ENCODE measurements at regions not wholly inside any gene's neighbourhood (a gene's known extent, or its start where the extent isn't known, plus 50 kb on each side); places are given as distances from the start of the nearest gene placed in this dataset.

DNA sequence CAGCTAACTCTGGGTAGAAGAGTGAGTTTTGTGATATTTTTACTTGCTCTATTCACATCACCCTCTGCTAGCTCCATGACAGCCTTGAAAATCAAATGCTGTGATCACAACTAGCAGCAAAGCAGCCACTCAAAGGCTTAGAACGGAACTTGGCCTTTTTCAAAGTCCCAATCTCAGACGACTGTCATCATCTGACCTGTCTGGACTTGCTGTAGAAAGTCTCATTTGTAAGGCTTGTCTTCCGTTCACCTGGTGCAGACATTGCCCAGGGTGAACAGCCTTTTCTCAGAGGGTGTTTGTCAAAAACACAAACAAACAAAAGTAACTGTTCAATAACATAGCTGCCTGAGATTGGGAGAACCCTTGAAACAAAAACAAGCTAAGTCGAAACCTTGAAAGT is 458.9 kb upstream of the ADARB2 start:
- H4K5ac ChIP-seq (ENCODE audit: low read depth, low read length): no peak overlapping the region
- H4K8ac ChIP-seq (ENCODE audit: low read depth in 2 of 2, low read length in 2 of 2): no peak overlapping the region
- no peak overlapping the region for H3K14ac ChIP-seq (replicated peaks; ENCODE audit: low read depth, low read length)
- BruUV-seq (replicated peaks): no TSS peak
- DNase-seq (no peak), ATAC-seq (ENCODE audit: low read depth) (no peak)
- no peak overlapping the region for H2AK5ac ChIP-seq (ENCODE audit: low read depth, low read length)
- no peak for TF ChIP-seq BHLHE40 (IDR thresholded peaks at IDR 0.05; ENCODE audit: low read depth, low read length)
- TF ChIP-seq, protein P1, sequence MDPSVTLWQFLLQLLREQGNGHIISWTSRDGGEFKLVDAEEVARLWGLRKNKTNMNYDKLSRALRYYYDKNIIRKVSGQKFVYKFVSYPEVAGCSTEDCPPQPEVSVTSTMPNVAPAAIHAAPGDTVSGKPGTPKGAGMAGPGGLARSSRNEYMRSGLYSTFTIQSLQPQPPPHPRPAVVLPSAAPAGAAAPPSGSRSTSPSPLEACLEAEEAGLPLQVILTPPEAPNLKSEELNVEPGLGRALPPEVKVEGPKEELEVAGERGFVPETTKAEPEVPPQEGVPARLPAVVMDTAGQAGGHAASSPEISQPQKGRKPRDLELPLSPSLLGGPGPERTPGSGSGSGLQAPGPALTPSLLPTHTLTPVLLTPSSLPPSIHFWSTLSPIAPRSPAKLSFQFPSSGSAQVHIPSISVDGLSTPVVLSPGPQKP (IDR thresholded peaks at IDR 0.05; ENCODE audit: borderline replicate concordance, low read depth, low read length): no peak
- no peak for TF ChIP-seq MAZ (IDR thresholded peaks at IDR 0.05; ENCODE audit: borderline replicate concordance, low read depth, low read length)
- TF ChIP-seq FOS (IDR thresholded peaks at IDR 0.05; ENCODE audit: low read depth, low read length): no peak
- no peak for TF ChIP-seq CEBPB (IDR thresholded peaks at IDR 0.05; ENCODE audit: low read depth, low read length)
- TF ChIP-seq CHD1 (IDR thresholded peaks at IDR 0.05; ENCODE audit: low read depth, low read length): no peak
- TF ChIP-seq, protein P2, sequence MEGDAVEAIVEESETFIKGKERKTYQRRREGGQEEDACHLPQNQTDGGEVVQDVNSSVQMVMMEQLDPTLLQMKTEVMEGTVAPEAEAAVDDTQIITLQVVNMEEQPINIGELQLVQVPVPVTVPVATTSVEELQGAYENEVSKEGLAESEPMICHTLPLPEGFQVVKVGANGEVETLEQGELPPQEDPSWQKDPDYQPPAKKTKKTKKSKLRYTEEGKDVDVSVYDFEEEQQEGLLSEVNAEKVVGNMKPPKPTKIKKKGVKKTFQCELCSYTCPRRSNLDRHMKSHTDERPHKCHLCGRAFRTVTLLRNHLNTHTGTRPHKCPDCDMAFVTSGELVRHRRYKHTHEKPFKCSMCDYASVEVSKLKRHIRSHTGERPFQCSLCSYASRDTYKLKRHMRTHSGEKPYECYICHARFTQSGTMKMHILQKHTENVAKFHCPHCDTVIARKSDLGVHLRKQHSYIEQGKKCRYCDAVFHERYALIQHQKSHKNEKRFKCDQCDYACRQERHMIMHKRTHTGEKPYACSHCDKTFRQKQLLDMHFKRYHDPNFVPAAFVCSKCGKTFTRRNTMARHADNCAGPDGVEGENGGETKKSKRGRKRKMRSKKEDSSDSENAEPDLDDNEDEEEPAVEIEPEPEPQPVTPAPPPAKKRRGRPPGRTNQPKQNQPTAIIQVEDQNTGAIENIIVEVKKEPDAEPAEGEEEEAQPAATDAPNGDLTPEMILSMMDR (conservative IDR thresholded peaks at IDR 0.05; ENCODE audit: low read depth, low read length): no peak
- TF ChIP-seq RAD21 (IDR thresholded peaks at IDR 0.05; ENCODE audit: low read length): no peak
- H3K56ac ChIP-seq (ENCODE audit: extremely low read depth, insufficient read depth, low read length): no peak overlapping the region; the same call in 1 of the 2 replicates
- dilution Hi-C loops (cut with HindIII; ENCODE audit: low sequenced_read_pairs, unreplicated experiment) (no loop called here), intact Hi-C loops (cut with micrococcal nuclease) (no loop called here), in situ Hi-C loops (cut with MboI; ENCODE audit: low sequenced_read_pairs) (no loop called here)
- H2BK120ac ChIP-seq (ENCODE audit: low read depth, low read length): no peak overlapping the region
- no peaks in the 10 kb centered on the region for H3K79me1 ChIP-seq (ENCODE audit: low read depth in 1 of 2, low read length in 2 of 2)
- H3K4ac ChIP-seq (ENCODE audit: low read depth, low read length): no peak overlapping the region
- no peak overlapping the region for H2BK15ac ChIP-seq (ENCODE audit: low read depth, low read length)
- no peaks in the 10 kb centered on the region for H3K36me3 ChIP-seq (ENCODE audit: control insufficient read depth, insufficient read depth, low read length)
- H3K9me1 ChIP-seq (ENCODE audit: insufficient read depth, low read length): no peaks in the 10 kb centered on the region
- H3K4me2 ChIP-seq (ENCODE audit: low read depth, low read length): no peak overlapping the region
- no peak overlapping the region for H3K4me3 ChIP-seq (ENCODE audit: insufficient read depth, low read depth, low read length)
- no peak overlapping the region for H3K18ac ChIP-seq (ENCODE audit: low read depth, low read length)
- no peak overlapping the region for H2AFZ ChIP-seq (replicated peaks; ENCODE audit: low read length, poor library complexity)
- H2BK20ac ChIP-seq (ENCODE audit: low read depth, low read length): no peak overlapping the region
- no peak overlapping the region for H3K23ac ChIP-seq (ENCODE audit: low read depth, low read length)
- no peaks in the 10 kb centered on the region for H3K4me1 ChIP-seq (ENCODE audit: control insufficient read depth, insufficient read depth, low read length)
- no peak overlapping the region for H2BK5ac ChIP-seq (ENCODE audit: low read depth, low read length, poor library complexity, severe bottlenecking)
- no peak overlapping the region for H3K9ac ChIP-seq (ENCODE audit: low read depth, low read length)
- H4K20me1 ChIP-seq (ENCODE audit: insufficient read depth, low read length): no peaks in the 10 kb centered on the region
- 43% methylated on average over 1 of the region's 4 CpGs; no CpG with 5 or more reads in 1 of the 2 experiments for WGBS, 2 experiments (ENCODE audit: extremely low coverage in 2 of 2, insufficient read length in 1 of 2)
- no peaks in the 10 kb centered on the region for H3K27me3 ChIP-seq (ENCODE audit: control insufficient read depth, insufficient read depth, low read length)
- H3K9me3 ChIP-seq (ENCODE audit: control insufficient read depth, insufficient read depth, low read length): peaks cover 21% of the 10 kb centered on the region
- H3K27ac ChIP-seq (ENCODE audit: insufficient read depth, low read length): no peak overlapping the region
- H4K91ac ChIP-seq (ENCODE audit: insufficient read depth, low read depth, low read length): no peak overlapping the region
- ChIA-PET CTCF (no interaction called here), POLR2A (ENCODE audit: unreplicated experiment) (no interaction called here)
- H2AK9ac ChIP-seq (replicated peaks; ENCODE audit: low read depth, low read length, poor library complexity): no peak overlapping the region
